HG03159 (cell line): ENCODE measurements at regions not wholly inside any gene's neighbourhood (a gene's known extent, or its start where the extent isn't known, plus 50 kb on each side); places are given as distances from the start of the nearest gene placed in this dataset.
"Not testable (repeated sequence)": the region's sequence is repeated elsewhere in the genome, so short reads cannot be mapped to it uniquely, and the experiment has no call there.

Experiments used
- ATAC-seq: cut with Tn5 transposase; IDR thresholded peaks from one replicate; pipeline ENCODE4 v1.9.1; 2021; ENCODE audit warnings: mild to moderate bottlenecking, moderate library complexity; ENCODE audit not compliant: unreplicated experiment

DNA sequence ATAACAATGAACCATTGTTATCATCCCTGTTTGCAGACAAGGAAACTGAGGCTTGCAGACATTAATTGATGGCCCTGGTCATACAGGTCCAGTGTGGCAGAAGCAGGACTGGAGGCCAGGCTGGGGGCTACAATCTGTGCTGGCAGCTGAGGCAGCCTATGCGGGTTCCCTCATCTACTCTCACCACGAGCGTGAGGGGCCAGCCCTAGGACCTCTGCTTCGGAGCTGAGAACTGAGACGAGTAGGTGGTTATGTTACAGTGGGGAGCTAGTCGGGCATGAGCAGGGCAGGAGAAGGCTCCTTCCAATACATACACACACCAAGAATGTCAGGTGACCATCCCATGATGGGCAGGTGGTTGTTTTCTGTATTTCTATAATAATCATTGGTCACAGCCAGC lies 82.2 kb upstream of the ASB18 start:
- no peak for ATAC-seq

GRCh38 chr2:236348279-236348678 lies 84.1 kb upstream of the ASB18 start:
- ATAC-seq, result no peak

DNA sequence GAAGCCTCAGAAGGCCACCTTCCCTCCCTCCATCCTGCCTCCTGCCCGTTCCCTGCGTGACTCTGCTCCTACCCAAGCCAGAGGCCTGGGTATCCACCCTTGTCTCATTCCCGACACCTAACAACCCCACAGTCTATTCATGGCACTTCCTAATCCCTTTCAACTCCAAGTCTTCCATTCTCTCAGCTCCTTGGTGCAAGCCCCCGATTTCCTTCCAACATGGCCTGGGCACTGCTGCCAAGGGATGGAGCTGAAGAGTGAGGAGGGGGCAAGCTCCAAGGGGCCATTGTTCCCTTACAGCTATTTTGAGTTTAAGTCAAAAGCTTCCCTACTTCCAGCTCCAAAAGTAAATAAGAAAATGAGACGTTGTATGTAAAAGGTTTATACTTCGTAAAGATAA lies 84.8 kb upstream of the ASB18 start:
- ATAC-seq, result no peak

DNA sequence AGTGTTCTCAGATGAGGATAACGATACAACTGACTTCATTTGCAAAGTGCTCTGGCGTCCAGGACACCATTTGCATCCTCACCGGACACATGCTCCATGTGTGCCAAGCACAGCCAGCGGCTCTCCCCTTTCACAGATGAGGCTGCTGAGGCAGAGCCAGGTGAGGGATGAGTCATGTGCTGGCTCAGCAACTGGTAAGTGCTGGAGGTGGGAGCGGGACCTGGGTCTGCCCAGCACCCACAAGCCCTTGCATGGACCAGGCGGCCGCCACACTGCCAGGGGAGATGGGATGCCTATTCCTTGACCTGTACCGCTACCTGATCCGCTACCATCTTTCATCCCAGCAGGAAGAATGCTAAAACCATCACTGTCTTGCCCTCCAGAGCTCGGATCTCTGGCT lies 86.2 kb upstream of the ASB18 start:
- no peak for ATAC-seq

GRCh38 chr2:236351966-236352525 lies 87.8 kb upstream of the ASB18 start:
- no peak for ATAC-seq

DNA sequence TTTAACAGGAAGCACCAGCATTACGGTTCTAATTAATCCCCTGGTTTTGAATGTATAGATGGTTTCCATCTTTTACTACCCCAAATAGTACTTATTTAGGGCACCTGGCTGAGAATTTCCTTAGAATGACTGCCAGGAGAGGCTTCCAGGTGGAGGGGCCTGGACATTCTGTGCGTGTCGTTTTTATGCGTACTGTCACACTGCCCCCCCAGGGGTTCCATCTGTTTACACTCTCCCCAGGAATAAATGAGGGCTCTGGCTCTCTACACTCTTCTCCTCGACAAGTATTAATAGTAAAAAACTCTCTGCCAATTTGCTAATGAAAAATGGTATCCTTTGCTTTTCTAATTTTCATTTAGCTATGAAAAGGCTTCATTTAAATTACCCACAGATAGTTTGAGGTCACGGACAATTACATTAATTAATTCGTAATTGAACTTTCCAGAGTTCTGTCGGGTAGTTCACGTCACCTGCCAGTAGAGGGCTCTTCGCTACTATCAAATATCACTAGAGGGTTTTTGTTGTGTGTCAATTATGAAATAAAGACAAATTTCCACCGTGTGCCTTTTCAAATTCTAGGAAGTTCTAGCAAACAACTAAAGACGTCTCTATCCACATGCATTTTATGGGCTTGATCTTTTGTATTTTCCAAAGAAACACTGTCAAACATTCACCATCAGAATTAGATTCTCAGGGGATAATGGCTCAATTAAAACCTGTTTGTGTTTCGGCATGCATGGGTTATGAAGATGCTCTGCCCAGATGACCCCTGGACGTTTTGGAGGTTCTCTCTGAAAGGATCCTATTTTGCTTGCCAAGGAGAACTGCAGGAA lies 88.8 kb upstream of the ASB18 start:
- ATAC-seq, result no peak

DNA sequence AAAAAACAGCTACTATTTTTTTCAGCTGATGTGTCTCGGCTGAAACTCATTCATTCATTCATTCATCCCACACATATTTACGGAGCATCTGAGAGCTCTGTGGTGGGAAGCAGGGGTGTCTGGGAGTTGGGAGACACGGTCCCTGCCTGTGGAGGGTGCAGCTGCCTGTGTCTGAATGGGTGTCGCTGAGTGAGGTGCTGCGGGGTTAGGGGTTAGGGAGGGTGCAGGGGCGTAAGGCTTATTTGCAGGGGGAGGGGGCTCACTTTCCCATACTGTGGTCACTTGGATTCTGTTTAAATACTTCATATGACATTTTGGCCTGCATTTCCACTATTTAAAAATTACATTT lies 89.4 kb upstream of the ASB18 start:
- no peak for ATAC-seq

DNA sequence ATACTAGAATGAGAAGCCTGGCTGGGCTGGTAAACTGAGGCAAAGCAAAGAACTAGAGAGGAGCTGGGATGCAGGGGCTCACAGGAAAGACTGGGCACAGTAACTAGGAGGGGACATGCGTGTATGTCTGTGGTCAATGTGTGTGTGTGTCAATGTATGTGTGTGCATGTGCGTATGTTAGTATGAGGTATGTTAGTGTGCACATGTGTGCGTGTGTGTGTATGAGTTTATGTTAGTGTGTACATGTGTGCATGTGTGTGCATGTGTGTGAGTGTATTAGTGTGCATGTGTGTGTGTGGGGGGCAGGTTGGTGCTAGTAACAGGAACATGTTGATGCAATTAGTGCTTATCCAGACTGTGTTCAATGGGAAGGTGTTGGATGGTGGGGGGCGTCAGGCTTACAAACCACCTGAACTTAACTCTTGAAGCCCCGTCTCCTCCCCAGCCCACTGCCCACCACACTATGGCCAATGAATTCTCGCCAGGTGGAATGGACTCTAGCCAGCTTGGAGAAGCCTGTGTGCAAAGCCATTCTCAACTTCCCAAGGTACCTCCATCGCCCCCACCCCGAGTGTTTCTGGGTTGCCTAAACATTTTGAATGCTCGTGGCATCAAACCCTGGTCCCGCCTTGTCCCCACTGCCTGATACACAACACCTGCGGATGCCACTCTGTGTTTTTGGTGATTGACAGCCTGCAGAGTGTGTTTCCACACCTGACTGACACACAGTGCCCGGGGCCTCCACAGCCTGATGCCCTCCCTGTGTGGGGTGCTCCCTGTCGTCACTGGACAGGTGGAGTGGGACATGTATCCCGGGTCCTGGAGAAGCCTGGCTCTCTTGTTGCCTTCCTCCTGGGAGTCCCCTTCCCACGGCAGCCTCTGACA lies 90.1 kb upstream of the ASB18 start:
- ATAC-seq, result no peak

DNA sequence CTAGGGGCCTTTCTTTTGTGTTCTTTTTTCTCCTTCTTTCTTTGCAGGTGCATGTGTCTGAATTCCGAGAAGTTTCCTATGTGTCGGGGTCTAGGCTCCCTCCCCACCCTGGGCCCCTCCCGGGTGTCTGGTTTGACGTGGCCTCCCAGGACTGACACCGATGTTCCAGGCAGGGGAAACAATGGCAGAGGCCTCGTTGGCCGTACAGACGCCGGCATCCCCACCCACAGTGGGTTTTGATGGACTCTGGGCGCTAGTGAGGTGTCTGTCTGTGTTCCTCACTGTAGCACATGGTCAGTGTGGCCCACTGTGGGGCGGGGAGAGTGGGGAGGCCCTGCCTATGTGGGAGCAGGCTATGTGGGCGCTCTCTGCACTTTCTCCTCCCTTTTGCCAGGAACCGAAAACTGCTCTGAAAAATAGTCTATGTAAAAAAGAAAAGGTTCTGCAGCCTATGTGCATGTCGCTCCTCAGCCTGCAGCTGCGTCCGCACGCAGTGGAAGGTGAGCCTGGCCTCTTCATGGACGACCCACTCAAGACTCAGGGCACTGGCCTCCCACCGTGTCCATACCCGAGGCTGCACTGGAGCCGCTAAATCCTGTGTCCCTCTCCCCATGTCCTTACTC lies 90.9 kb upstream of the ASB18 start:
- no peak for ATAC-seq

- no peak for ATAC-seq
Measured at GRCh38 chr2:236355911-236356310, 91.7 kb upstream of the ASB18 start.

GRCh38 chr2:236356321-236356720 lies 92.1 kb upstream of the ASB18 start:
- not testable (repeated sequence) for ATAC-seq

- not testable (repeated sequence) for ATAC-seq
Measured at GRCh38 chr2:236358482-236358881, 94.3 kb upstream of the ASB18 start.

DNA sequence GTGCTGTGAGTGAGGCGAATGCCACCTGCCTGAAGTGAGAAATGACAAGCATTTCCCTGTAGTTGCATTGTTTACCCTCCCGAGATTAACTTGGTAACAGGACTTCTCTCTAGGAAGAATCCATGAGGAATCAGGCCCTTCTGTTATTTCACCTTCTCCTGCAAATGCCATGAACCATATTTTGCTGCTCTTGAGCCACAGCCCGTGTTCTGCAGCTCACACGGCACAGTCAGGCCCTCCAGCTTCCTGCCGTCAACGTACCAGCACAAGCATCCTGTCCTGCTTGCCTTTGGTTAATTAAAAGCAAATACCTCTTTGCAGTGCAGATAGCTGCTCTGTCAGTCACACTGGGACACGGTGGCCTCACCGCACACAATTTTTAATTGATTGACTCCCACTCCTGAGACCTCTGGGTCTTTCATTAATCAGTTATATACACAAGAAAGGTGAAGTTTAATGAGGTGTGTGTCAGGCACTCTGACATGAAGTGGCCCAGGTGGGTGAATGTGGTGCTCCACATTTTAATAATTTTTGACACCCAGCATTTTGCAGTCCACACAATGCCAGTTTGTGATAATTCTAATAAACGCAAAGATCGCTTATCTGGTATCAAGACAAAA lies 95.3 kb upstream of the ASB18 start:
- no peak for ATAC-seq

- no peak for ATAC-seq
Measured at GRCh38 chr2:236360496-236360895, 96.3 kb upstream of the ASB18 start.

DNA sequence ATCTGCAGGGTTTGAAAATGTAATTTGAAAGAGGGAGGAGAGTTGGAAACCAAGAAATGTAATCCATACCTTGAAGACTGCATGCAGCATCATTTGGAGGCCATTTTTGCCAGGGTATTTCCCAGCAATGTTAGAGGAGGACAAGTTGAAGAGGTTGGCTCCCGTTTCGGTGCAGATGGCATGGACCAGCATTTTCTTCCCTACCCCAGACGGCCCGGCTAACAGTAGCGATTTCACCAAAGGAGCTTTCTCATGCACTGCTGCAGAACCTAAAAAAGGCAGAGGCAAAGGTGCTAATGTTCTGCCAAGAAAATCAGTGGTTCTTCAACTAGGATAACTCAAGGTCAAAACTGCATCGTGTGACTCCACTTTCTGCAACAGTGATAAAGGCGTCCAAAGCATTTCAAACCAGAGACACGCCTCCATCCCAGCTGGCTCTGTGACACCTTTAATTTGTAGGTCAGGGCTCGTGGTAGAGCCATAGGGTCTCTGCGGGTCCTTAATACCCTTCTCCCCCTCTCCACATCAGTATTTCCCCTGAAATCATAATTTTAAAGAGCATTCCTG lies 99.6 kb upstream of the ASB18 start:
- ATAC-seq, result no peak

GRCh38 chr2:236365258-236366048 lies 101.2 kb upstream of the ASB18 start:
- no peak for ATAC-seq

DNA sequence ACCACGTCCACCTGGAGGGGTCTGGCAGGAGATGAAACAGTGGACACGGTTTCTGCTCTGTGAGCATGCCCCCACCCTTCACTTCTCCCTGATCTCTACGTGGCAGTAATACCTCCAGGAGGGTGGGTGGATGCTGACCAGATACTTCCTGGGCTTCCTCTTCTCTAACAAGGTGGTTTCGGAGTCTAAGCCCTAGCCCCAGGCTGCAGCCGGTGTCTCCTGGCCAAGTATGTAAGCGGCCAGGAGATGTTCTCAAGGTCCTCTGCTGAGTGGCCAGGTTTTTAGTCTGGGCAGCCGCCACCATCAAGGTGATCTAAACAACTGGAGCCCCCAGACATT lies 101.8 kb upstream of the ASB18 start:
- ATAC-seq, result no peak

- ATAC-seq, result peak; percentile 52
Measured at GRCh38 chr2:236366397-236366796, 102.2 kb upstream of the ASB18 start.

DNA sequence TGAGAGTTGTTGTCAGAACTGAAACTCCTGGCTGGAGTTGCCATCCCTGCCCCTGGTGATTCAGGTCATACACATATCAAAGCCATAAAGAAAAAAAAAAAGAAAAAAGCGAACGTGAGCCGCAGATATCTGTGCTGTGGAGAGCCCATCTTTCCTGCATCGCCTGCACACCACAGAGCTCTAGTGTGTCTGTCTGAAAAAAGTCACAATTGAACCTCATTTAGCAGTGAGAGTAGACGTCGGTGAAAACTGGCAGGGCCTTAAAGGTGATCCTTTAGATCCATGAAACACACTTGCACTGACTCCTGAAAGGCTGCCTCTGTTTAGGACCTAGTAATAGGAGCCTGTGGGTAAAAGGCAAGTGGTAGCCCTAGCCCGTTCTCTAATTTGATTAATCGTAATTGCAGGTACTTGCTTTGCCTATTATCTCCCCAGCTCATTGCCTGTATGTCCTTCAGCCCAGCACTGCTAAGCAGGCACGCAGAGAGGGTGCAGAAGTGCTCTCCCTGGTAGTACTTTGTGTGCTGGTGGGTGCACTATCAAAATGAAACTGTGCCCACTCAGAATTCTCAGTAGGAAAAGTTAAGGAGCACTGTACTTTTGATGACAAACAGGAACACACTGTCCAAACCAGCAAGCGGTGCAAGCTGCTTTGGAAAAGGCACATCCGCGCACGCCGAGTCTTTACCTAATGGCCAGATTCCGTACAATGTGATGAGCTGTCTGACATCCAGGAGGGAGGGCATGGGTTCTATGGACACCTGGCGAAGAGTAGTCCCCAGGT lies 103.5 kb upstream of the ASB18 start:
- ATAC-seq, result no peak
